Transverse colon (tissue), 4 donors: ENCODE measurements at regions not wholly inside any gene's neighbourhood (a gene's known extent, or its start where the extent isn't known, plus 50 kb on each side); places are given as distances from the start of the nearest gene placed in this dataset.

Experiments
- CTCF ChIP-seq, 5 experiments: fragments of 200-600 bp in 3 of 5; fragments of 450-650 bp in 2 of 5; sonication (generic) in 3 of 5; IDR thresholded peaks; 1 replicate in 2 of 5; 2 replicates in 3 of 5; pipeline ENCODE4 v1.5.1; 2016 to 2017; ENCODE audit warnings: antibody characterized with exemption in 5 of 5, inconsistent platforms in 3 of 5, mild to moderate bottlenecking in 2 of 5, moderate library complexity in 1 of 5
- EP300 ChIP-seq: sonication (generic); formaldehyde crosslinking; IDR thresholded peaks from one replicate; pipeline ENCODE4 v1.6.1; 2017; ENCODE audit warnings: antibody characterized with exemption, low read depth
- POLR2A ChIP-seq: fragments of 450-650 bp; IDR thresholded peaks from one replicate; pipeline ENCODE4 v1.6.1; 2016; ENCODE audit warnings: antibody characterized with exemption, mild to moderate bottlenecking, moderate library complexity
- POLR2AphosphoS5 ChIP-seq, 3 donors: sonication (generic); formaldehyde crosslinking; IDR thresholded peaks; one replicate each; pipeline ENCODE4 v1.6.1; 2016; ENCODE audit warnings: antibody characterized with exemption in 3 of 3

GRCh38 chr20:6590891-6591637, 176.4 kb upstream of the BMP2 start:
- TF ChIP-seq CTCF (IDR thresholded peaks at IDR 0.05): no peak
- no peak for TF ChIP-seq POLR2A
- no peak for TF ChIP-seq POLR2AphosphoS5 (IDR thresholded peaks at IDR 0.05)
- TF ChIP-seq EP300: no peak
